Lower leg skin (tissue), 4 donors: ENCODE measurements at regions not wholly inside any gene's neighbourhood (a gene's known extent, or its start where the extent isn't known, plus 50 kb on each side); places are given as distances from the start of the nearest gene placed in this dataset.

Experiments
- DNase-seq, 2 donors: peaks; one replicate each; pipeline ENCODE4 v3.0.0-alpha.2; 2019; ENCODE audit warnings: low spot score in 2 of 2
- H3K4me3 ChIP-seq: fragments of 200-600 bp; sonication (generic); 2 replicates; pipeline ENCODE4 v1.5.1; 2017; ENCODE audit warnings: mild to moderate bottlenecking, low read depth; ENCODE audit not compliant: poor library complexity, severe bottlenecking
- POLR2A ChIP-seq, 2 donors: fragments of 450-650 bp; IDR thresholded peaks; one replicate each; pipeline ENCODE4 v1.6.1; 2016 to 2017; ENCODE audit warnings: antibody characterized with exemption in 2 of 2, mild to moderate bottlenecking in 1 of 2, moderate library complexity in 1 of 2
- WGBS, 2 donors: methylation state at CpG; one replicate each; pipeline ENCODE4 v1.1.5; 2018; 5-methylcytosine and 5-hydroxymethylcytosine counted together
- intact Hi-C: fragments of 100-400 bp; cut with DNase I; formaldehyde crosslinking; loops from one replicate; pipeline ENCODE4 v1.15.0; 2023; ENCODE audit warnings: low total_unique reads
- TF ChIP-seq, protein P1 (sequence below), 3 donors: fragments of 450-650 bp; IDR thresholded peaks; one replicate each; pipeline ENCODE4 v1.5.1; 2016; ENCODE audit warnings: antibody characterized with exemption in 3 of 3, mild to moderate bottlenecking in 3 of 3, moderate library complexity in 2 of 3

DNA sequence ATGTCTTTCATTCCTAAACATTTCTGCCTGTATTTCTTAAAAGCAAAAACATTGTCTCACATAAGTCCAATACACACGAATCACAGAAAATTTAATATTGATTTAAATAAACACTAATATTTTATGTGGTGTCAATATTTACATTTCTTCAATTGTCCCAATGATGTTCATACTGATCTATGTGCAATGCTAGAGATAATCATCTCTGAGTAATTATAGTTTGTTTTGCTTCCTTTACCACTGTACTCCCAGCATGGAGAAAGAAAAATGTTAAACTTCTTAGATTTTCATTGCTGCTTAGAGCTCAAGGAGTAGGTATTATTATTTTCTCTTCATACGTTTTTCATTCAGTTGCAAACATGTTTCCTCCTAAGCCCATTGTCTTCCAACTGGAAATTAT lies 434.2 kb upstream of the PRR20A start:
- no peak for DNase-seq
- H3K4me3 ChIP-seq, result no peak overlapping the region
- TF ChIP-seq, protein P1, sequence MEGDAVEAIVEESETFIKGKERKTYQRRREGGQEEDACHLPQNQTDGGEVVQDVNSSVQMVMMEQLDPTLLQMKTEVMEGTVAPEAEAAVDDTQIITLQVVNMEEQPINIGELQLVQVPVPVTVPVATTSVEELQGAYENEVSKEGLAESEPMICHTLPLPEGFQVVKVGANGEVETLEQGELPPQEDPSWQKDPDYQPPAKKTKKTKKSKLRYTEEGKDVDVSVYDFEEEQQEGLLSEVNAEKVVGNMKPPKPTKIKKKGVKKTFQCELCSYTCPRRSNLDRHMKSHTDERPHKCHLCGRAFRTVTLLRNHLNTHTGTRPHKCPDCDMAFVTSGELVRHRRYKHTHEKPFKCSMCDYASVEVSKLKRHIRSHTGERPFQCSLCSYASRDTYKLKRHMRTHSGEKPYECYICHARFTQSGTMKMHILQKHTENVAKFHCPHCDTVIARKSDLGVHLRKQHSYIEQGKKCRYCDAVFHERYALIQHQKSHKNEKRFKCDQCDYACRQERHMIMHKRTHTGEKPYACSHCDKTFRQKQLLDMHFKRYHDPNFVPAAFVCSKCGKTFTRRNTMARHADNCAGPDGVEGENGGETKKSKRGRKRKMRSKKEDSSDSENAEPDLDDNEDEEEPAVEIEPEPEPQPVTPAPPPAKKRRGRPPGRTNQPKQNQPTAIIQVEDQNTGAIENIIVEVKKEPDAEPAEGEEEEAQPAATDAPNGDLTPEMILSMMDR (IDR thresholded peaks at IDR 0.05), result no peak
- TF ChIP-seq POLR2A (IDR thresholded peaks at IDR 0.05), result no peak
- 46 to 53% methylated on average over 2 of the region's 2 CpGs for whole genome bisulfite sequencing, 2 donors
- intact Hi-C loops, result no loop called here

DNA sequence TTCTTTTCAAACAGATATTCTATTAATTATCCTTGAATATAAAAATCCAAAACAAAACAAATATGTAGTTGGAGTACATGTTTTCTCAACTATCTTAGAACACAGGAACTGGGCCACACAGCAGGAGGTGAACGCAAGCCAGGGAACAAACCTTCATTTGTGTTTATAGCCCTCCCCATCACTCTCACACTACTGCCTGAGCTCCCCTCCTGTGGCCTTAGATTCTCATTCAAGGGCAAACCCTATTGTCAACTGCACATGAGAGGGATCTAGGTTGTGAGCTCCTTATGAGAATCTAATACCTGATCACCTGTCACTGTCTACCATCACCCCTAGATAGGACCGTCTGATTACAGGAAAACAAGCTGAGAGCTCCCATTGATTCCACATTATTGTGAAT lies 427.1 kb upstream of the PRR20A start:
- intact Hi-C loops, result no loop called here
- WGBS, 2 donors, result 88 to 91% methylated on average over 2 of the region's 2 CpGs
- DNase-seq, result no peak
- no peak overlapping the region for H3K4me3 ChIP-seq
- TF ChIP-seq POLR2A (IDR thresholded peaks at IDR 0.05), result no peak
- TF ChIP-seq, protein P1 (IDR thresholded peaks at IDR 0.05), result no peak

DNA sequence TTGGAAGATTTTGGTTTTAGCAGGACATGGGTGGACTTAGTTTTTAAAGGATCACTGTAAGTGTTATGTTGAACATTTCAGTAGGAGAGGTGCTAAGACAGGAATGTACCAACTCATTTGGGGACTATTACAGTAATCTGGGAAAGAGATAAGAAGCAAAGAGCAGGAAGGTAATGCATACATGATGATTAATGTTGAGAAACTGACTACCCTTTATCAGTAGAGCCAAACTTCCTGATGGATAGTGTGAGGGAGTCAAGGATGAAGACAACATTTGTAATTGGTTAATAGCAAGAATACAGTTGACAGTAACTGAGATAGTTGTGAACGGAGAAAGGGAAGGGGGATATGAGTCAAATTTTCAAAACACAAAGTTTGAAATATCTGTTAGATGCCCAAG lies 421.9 kb upstream of the PRR20A start:
- 83 to 85% methylated on average over 1 of the region's 1 CpG for WGBS, 2 donors

DNA sequence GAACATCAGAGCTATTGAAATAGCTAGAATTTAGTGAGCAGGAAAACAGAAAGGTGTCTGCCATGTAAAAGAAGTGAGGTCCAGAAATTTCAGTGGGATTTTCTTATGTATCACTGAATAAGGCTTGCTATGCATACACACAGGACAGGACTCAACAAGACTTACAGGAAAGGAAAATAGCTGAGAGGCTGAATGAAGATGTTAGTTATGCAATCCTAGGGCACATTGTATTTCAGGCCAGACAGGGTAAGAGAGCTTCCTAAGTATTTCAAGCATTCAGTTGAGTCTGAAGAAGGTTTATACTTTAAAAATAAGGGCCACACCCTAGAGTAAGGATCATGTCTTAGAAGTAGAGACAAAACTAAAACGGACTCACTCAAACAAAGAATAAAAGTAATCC lies 419.9 kb upstream of the PRR20A start:
- intact Hi-C loops, result no loop called here
- no peak overlapping the region for H3K4me3 ChIP-seq
- DNase-seq, result no peak
- TF ChIP-seq POLR2A (IDR thresholded peaks at IDR 0.05), result no peak
- 47 to 48% methylated on average over 1 of the region's 1 CpG for WGBS, 2 donors

More for the DNA sequence above, 421.9 kb upstream of the PRR20A start:
- intact Hi-C loops, result no loop called here
- H3K4me3 ChIP-seq, result no peak overlapping the region
- no peak for DNase-seq
- TF ChIP-seq, protein P1 (IDR thresholded peaks at IDR 0.05), result no peak
- TF ChIP-seq POLR2A (IDR thresholded peaks at IDR 0.05), result no peak

DNA sequence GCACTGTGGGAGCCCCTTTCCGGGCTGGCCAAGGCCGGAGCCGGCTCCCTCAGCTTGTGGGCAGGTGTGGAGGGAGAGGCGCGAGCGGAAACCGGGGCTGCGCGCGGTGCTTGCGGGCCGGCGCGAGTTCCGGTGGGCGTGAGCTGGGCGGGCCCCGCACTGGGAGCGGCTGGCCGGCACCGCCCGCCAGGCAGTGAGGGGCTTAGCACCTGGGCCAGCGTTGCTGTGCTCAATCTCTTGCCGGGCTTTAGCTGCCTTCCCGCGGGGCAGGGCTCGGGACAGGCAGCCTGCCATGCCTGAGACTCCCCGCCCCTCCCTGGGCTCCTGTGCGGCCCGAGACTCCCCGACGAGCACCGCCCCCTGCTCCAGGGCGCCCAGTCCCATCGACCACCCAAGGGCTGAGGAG lies 405.2 kb upstream of the PRR20A start:
- TF ChIP-seq, protein P1 (IDR thresholded peaks at IDR 0.05), result no peak
- no peak for TF ChIP-seq POLR2A (IDR thresholded peaks at IDR 0.05)
- intact Hi-C loops, result no loop called here
- DNase-seq, result no peak
- WGBS, 2 donors, result 97 to 99% methylated on average over 27 to 29 of the region's 35 CpGs
- no peak overlapping the region for H3K4me3 ChIP-seq

DNA sequence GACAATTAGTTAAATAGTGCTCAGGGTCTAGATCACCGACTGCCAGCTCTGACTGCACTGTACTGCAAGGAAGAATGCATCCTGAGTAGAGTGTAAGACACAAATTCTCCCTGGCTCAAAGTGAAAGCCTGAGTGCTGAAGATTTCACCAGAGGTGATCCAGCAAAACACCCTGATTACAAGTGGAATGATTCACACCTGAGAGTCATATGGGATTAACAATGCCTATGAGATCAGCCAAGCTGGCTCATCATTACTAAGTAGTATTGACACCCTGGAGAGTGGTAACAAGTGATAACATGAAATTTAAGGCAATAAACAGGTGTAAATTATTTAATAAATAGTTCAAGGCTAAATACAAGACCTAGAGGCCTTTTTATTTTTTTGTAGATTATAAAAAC lies 403.8 kb upstream of the PRR20A start:
- no peak for TF ChIP-seq POLR2A (IDR thresholded peaks at IDR 0.05)
- TF ChIP-seq, protein P1 (IDR thresholded peaks at IDR 0.05), result no peak
- 60 to 86% methylated on average over 1 of the region's 1 CpG for WGBS, 2 donors
- H3K4me3 ChIP-seq, result no peak overlapping the region
- intact Hi-C loops, result no loop called here
- DNase-seq, result no peak
